Hindlimb muscle (tissue), 1 donor: ENCODE measurements at regions not wholly inside any gene's neighbourhood (a gene's known extent, or its start where the extent isn't known, plus 50 kb on each side); places are given as distances from the start of the nearest gene placed in this dataset.
A peak's percentile ranks its signal among the peaks of the same experiment; 100 is the strongest.
"Not testable (repeated sequence)": the region's sequence is repeated elsewhere in the genome, so short reads cannot be mapped to it uniquely, and the experiment has no call there.

ENCODE experiments used
- DNase-seq: peaks from one replicate; pipeline ENCODE4 v3.0.0-alpha.2; 2013

DNA sequence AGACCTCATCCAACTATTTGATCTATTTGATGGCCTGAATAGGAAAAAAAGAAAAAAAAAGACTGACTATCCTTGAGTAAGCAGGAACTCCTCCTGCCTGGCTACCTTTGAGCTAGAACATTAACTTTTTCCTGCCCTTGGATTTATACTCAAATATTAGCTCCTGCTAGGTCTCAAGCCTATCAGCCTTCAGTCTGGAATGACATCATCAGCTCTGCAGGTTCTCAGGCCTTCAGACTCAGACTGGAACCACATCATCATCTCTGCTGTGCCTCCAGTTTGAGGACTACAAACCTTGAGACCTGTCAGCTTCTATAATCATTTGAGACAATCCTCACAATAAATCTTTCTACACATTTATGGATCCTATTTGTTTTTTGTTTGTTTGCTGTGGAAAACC is 754.0 kb upstream of the SLIT2 start:
- no peak for DNase-seq

DNA sequence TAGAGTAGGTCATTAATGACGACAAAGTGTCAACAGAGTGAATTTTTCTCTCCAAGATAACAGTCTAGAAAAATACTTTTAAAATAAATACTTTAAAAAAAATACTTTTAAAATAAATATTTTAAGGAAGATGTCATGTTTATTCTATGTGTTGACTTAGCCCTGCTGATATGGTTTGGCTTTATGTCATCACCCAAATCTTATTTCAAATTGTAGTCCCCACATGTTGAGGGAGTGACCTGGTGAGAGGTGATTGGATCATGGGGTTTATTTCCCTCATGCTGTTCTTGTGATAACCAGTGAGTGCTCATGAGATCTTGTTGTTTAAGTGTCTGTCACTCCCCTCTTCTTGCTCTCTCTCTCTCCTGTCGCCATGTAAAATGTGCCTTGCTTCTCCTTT is 754.9 kb upstream of the SLIT2 start:
- no peak for DNase-seq

DNA sequence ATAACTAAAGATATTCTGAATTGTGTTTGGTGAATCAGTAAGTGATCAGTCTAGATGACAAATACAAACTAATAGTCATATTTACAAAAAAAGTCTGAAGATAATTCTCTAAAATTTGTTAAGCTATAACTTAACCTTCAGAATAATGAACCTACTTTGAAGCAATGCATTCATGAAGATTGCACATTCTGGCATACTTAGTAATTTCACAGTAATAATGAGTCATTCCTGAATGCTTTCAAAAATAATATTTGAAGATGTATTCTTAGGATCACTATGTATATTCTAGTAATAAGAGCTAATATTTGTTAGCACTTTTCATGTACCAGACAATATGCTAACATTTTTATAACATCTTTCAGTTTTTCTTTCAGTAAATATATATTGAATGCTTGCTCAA is 756.7 kb upstream of the SLIT2 start:
- DNase-seq = no peak

DNA sequence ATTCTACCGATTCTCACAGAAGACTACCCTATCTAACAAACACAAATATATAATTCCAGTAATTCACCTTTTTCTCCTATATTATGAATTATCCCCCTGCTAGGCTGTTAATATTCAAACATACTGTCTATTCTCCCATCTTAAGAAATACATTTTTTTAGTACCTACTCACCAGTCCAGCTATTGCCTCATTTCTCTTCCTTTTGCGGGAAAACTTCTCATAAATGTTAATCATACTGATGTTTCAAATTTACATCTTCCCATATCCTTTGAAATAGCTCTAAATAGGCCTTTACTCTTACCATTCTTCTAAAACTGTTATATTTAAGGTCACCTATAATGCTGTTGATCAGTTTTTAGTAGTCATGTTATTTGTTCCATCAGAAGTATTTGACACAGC is 759.1 kb upstream of the SLIT2 start:
- no peak for DNase-seq

DNA sequence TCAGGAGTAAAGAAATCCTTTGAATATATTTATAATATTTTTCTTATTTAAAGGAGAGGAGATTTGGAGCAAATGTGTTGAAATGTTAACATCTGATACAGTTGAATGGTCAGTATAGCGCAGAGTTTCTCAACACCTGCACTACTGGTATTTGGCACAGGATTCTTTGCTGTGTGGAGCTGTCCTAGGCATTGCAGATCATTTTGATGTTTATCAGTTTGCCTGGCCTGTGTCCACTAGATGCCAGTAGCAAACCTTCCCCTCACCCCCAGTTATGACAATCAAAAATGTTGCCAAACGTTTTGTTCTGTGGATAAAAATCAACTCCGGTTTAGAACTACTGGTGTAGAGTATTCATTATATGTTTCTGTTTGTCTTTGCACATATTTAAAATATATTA is 765.3 kb upstream of the SLIT2 start:
- no peak for DNase-seq

DNA sequence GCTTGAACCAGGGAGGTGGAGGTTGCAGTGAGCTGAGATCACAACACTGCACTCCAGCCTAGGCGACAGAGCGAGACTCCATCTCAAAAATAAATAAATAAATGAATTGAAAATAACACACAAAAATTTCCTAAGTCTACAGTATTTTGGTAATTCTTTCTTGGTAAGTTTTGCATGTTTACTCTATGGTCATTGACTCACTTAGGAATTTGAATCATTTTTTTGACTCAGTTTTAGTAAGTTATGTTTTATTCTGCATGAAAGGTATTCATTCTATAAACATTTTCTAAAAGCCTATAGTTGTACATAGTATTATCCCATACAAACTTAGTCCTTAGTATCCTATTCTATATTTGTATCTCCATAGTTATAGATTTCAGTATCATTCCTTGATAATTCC is 772.9 kb upstream of the SLIT2 start:
- no peak for DNase-seq

DNA sequence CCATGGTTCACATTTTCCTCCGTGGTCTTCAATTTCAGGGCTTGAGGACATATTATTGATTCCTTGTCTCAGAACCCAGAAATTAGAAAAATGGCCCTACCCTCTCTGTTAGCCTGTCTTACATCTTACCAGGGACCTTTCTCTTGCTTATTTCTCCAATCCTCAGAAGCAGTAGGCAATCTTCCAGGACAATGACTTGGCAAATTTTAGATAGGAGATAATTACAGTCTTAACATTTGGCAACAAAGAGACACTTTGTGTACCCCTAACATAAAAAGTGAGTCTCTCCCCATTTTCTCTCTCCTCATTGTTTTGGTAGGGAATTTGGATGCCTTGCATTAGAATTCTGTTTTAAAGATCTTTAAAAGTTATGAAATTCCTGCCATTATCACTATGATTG is 778.1 kb upstream of the SLIT2 start:
- no peak for DNase-seq

DNA sequence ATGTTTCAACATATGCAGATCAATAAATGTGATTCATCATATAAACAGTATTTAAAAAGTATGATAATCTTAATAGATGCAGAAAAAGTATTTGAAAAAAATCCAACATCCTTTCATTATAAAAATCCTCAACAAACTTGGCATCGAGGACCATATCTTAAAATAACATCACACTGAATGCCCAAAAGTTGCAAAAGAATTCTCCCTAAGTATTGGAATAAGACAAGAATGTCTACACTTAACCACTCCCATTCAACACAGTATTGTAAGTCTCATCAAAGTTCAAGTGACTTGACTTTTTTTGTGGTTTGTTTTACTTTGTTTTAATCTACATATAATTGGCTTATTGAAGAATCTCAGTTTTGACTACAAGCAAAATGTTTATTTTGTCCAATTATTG is 779.0 kb upstream of the SLIT2 start:
- DNase-seq = no peak

DNA sequence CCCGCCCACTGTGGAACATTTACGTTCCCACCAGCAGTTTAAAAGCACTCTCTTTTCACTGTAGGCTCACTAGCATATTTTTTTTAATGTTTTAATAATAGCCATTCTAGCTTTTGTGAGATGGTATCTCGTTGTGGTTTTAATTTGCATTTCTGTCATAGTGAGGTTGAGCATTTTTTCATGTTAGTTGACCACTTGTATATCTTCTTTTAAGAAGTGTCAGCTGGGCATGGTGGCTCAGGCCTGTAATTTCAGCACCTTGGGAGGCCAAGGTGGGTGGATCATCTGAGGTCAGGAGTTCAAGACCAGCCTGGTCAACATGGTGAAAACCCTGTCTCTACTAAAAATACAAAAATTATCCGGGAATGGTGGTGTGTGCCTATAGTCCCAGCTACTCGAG is 781.7 kb upstream of the SLIT2 start:
- not testable (repeated sequence) for DNase-seq

DNA sequence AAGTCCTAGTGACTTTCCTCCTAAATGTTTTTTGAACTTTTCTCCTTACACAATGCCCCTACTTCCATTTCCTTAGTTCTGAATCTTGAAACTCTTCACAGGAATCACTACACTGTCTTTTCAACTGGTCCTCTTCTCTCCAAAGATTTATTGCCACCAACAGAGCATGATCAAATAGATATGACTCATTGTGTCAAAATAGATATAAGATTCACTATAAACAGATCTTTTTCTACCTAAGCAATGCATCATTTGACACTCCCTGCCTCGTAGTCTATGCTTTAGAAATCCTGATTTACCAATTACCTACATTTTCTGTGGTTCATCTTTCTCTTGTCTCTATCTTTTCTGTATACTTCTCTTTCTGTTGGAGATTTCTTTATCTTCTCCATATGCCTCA is 789.6 kb upstream of the SLIT2 start:
- no peak for DNase-seq

DNA sequence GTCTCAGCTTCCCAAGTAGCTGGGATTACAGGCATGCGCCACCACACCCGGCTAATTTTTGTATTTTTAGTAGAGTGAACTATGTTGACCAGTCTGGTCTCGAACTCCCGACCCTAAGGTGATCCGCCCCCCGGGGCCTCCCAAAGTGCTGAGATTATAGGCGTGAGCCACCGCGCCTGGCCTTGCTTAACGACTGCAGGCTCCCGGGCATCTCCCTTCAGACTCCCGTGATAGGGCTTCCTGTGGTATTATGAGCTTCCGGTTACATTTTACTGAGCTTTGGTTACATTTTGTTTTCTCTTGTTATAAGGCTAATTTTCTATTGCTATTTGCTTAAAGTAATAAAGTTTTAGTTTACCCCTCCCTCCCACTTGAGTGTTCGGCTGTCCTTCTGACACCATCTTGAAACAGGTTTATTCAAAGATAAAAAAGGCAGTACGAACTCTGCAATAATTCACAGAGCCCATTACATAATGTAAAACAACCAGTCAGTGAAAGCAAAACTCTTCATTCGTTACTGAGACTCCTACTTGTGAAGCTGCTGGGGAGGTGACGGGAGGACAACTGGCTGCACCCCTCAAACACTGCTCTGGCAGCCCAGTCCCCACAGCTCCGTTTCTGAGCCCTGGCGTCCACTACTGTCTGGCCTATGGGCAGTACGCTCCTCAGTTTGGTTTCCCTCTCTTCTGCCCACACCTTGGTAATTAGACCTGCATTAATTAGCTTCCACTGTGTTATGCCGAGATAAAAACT is 795.7 kb upstream of the SLIT2 start:
- DNase-seq = no peak

DNA sequence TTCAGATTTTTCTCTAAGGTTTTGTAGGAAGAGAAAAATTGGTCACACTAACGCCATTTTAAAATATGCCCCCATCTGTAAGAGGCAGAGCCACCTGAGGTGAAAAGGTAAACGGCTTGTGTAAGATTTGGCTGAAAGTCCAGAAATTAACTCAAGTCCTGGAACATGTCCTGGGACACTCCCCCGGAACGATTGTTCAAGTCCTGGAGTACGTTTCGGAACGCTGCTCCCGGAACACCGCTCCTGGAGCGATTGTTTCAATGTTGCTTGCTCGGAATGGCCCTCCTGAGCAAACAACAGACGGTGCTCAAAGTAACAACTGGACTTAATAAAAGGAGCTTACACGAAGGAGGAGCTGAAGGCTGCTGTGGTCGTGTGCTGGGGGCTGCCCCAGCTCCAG is 796.5 kb upstream of the SLIT2 start:
- no peak for DNase-seq

DNA sequence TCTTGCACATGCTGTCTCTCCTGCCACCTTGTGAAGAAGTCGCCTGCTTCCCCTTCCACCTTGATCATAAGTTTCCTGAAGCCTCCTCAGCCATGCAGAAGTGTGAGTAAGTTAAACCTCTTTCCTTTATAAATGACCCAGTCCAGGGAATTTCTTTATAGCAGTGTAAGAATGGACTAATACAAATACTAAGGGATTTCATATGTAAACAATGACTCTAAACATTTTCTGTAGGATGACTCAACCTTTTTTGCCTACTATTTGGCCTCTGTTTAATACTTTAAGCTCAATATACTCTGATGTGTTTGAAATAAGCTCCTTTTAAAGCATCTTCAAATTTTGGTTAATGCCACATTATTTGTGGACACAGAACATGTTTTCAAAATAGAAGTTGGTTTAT is 813.5 kb upstream of the SLIT2 start:
- no peak for DNase-seq

DNA sequence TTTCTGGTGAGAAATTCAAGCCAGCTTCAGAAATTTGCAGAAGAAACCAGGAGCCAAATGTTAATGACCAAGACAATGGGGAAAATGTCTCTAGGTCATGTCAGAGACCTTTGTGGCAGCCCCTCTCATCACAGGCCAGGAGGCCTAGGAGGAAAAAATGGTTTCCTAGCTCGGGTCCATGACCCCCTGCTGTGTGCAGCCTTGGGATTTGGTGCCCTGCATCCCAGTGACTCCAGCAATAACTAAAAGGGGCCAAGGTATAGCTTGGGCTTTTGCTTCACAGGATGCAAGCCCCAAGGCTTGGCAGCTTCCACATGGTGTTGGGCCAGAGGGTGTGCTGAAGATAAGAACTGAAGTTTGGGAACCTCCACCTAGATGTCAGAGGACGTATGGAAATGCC is 814.7 kb upstream of the SLIT2 start:
- DNase-seq = no peak

DNA sequence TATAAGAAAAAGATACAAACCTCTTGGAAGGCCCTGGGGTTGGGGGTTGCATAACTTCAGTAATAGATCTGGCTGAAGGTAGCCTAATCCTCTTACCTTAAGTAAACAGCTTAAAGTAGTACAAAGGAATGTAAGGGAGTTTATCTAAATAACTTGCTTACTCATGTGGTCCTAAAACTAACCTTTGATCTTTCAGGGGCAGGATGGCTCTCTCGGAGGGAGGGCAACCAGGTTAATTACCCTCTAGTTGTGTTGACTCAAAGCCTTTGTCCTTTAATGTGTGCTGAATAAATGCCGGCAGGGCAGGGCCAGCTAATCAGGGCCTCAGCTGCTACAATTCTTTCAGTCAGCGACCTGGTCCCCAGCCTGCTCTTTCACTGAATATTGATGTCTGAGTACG is 822.0 kb upstream of the SLIT2 start:
- no peak for DNase-seq

DNA sequence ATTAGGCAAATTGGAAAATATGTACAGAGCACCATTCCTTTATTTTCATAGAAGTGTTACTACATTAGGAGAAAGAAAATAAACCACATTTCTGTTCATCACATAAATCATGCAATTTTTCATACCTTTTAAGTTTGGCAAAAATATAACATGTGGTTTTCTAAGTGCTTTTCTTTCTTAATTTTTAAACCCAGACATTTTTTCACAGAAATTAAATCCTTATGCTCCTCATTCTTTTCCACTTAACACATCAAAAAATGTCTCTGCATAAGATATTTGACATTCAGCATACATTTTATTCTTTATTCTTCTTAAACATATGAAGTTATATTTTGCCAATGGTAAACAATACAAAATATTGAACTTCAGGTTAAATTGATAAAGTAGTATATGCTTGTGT is 826.6 kb upstream of the SLIT2 start:
- DNase-seq = no peak

DNA sequence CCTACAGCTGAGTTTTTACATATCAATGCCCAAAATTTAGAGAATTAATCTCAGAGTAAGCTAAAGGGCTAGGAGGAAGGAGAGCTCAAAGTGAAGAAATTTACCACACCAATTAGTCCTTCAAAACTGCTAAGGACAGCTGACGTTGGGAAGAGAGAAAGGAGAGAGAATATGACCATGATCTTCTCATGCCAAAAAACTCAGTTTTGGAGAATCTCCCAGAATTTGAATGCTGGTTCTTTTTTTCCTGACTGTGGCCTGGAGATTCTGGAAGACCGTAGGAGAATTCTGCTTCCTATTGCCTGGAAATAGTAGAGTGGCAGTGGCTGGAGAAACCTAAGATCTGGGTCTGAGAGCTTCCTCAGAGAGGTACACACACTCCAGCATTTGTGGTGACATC is 834.4 kb upstream of the SLIT2 start:
- DNase-seq = peak; percentile 13

DNA sequence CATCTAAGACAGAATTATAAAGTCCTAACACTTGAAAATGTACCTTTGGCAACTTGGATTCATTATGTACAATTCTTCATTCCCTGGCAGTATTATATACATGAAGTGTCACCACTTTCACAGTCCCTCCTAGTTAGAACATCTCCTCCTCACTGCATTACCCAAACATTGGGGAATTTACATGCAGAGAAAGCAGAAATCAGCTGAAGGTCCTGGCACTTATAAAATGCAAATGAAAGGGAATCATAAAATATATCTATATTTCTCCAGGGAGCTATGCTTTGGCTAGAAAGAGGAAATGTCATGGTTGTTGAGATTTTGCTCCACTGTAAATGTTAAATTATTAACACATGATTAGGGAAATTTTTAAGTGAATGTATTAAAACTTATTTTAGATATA is 835.6 kb upstream of the SLIT2 start:
- DNase-seq = no peak

DNA sequence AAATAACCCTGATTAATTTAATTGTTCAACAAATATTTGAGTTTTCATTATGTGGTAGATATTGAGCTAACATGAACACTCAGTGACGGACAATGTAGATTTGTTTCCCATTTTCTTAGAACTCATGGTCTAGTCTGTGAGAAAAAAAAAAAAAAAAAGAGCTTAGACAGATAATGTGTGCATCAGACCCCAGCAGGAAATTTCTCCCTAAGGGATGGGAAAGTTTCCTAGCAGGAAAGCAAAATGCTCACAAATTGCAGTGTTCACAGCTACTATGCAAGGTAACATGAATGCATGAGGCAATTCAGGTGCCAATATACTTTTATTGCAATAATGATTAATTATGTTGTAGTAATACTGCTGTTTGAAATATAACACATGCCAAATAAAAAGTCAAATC is 843.2 kb upstream of the SLIT2 start:
- no peak for DNase-seq

DNA sequence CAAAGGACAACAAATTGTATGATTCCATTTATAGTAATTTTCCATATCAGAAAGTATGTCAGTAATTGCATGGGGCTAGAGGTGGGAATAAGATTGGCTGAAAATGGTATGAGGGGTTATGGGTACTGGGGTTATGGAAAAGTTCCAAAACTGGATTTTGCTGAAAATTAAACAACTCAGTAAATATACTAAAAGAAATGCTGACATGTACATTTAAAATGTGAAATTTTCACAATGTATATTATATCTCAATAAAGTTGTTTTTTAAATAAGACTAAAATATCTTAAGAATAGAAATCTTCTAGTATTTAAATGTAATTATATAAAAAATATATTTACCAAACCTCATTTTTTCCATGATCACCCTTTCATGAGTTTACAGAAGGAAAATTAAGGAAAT is 844.9 kb upstream of the SLIT2 start:
- DNase-seq = no peak

DNA sequence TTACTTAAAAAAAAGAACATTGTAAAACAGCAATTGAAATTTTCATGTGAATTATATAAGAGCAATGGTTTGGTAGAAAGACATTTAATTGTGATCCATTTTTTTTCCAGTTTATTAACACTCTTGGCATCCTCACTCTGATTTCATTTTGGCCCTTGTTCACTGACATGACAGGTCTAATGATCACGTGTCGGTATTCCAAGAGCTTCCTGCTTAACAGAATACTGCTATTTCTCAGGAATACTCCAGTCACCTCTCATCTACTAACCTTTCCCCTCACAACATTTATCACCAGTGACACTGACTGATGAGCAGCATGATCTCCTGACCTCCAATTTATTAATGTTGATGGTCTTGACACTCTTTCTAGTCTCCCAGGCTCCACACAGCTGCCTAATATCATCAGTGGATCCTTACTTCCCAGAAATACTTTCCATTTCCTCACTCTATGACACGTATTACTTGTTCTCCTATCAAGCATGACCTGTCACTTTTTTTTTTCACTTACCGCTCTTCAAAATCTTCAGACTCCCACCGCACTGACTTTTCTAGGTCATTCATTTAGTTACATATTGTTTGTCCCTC is 847.8 kb upstream of the SLIT2 start:
- DNase-seq = no peak

DNA sequence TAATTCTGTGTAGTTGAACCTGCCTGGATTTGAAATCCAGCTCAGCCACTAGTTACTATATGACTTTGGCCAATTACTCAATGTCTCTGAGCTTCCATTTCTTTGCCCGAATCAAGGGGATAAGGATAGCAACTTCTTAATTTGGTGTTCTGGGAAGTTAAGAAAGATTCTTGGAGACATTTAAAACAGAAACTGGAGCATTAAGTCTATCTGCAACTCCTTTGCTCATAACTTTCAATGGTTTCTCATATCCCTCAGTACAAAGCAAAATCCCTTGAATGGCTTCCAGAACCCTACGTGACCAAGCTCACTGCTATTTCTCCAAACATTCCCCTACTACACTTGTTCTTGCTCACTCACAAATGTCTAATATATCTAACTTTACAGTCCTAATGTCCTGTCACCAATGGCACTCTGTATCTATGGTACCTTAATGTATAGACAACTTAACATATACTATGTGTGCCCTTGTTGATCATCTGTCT is 849.1 kb upstream of the SLIT2 start:
- DNase-seq = no peak

DNA sequence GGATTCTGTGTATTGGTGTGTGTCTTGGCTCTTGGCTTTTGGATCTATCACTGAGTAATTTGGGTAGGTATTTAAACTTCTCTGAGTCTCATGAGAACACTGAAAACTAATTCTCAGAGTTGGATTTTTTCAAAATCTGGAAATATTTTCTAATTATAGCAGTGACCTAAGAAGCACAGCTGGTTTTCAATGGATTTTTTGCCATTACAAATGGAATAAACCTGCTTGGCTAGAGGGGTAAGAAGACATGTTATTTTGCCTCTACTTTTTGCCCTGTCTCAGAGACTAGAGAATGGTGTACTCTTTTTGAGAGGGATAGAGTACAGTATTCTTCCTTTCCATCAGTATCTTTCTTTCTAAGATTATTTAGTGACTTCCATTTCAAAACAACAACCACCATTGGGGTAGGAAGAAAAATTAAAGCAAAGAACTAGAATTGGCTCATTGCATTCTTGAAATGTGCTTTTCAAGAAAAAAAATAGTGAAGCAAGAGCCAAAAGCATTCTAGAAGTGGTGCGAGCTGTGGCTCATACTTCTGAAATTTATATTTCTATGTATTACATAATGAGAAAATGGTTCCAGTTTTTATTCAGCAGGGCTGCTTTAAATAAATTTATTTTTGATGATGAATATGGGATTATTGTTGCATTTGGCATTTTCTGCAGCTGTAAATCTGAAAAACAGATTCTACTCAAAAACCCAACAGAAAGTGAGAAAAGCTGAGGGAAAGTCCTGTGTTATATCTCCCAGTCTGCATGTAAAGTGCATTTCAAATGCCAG is 850.2 kb upstream of the SLIT2 start:
- DNase-seq = peak; percentile 35

DNA sequence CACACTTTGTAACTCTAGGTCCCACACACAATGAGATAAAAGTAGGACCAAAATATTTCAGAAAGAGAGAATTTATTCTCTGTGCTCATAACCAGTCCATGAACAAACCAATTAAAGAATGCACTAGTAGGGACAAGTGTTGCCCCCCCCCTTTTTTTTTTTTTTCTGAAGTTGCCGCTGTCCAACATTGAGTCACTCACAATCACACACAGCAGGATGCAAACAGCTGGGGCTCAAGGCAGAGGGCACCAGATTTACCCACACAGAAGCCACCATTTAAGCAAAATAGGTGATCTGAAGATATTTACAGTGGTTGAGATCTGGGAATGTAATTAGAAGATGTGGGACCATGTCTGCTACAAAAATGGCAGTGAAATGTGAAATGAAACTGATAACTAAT is 850.9 kb upstream of the SLIT2 start:
- no peak for DNase-seq
